H9 (cell line): ENCODE measurements at regions not wholly inside any gene's neighbourhood (a gene's known extent, or its start where the extent isn't known, plus 50 kb on each side); places are given as distances from the start of the nearest gene placed in this dataset.

Experiments
- DNase-seq: peaks from one replicate; pipeline ENCODE4 v3.0.0-alpha.2; 2017
- H2AFZ ChIP-seq: one replicate; pipeline ENCODE4 v1.6.1; 2013; ENCODE audit warnings: mild to moderate bottlenecking, low read length, control low read depth, moderate library complexity
- H2AK5ac ChIP-seq: 2 replicates; pipeline ENCODE4 v1.6.1; 2013; ENCODE audit warnings: low read length, control low read depth, mixed read lengths; ENCODE audit not compliant: insufficient read length
- H2BK120ac ChIP-seq: one replicate; pipeline ENCODE4 v1.6.1; 2013; ENCODE audit warnings: low read depth, mild to moderate bottlenecking, low read length, control low read depth, inconsistent platforms; ENCODE audit not compliant: poor library complexity, severe bottlenecking
- H2BK12ac ChIP-seq: 2 replicates; pipeline ENCODE4 v1.6.1; 2013; ENCODE audit warnings: low read length, control low read depth, mixed read lengths, low read depth; ENCODE audit not compliant: insufficient read length
- H2BK15ac ChIP-seq: 2 replicates; pipeline ENCODE4 v1.6.1; 2013; ENCODE audit warnings: low read depth, low read length, control low read depth
- H2BK20ac ChIP-seq: one replicate; pipeline ENCODE4 v1.6.1; 2013; ENCODE audit warnings: low read depth, mild to moderate bottlenecking, low read length, control low read depth, inconsistent platforms; ENCODE audit not compliant: poor library complexity, severe bottlenecking
- H2BK5ac ChIP-seq: 2 replicates; pipeline ENCODE4 v1.6.1; 2013; ENCODE audit warnings: low read length, control low read depth, mixed read lengths; ENCODE audit not compliant: insufficient read length
- H3K14ac ChIP-seq: 2 replicates; pipeline ENCODE4 v1.6.1; 2013; ENCODE audit warnings: low read length, control low read depth; ENCODE audit not compliant: insufficient read depth
- H3K18ac ChIP-seq: 2 replicates; pipeline ENCODE4 v1.6.1; 2013; ENCODE audit warnings: low read depth, mild to moderate bottlenecking, mixed read lengths, low read length, control low read depth; ENCODE audit not compliant: insufficient read length
- H3K23ac ChIP-seq: 2 replicates; pipeline ENCODE4 v1.6.1; 2013; ENCODE audit warnings: low read length, control low read depth, mixed read lengths, low read depth; ENCODE audit not compliant: insufficient read length
- H3K23me2 ChIP-seq: 2 replicates; pipeline ENCODE4 v1.6.1; 2013; ENCODE audit warnings: low read depth, mild to moderate bottlenecking, mixed read lengths, low read length, control low read depth; ENCODE audit not compliant: insufficient read length, poor library complexity, severe bottlenecking
- H3K27ac ChIP-seq: 2 replicates; pipeline ENCODE4 v1.5.1; 2013; ENCODE audit warnings: low read length, control low read depth, mixed read lengths, low read depth; ENCODE audit not compliant: insufficient read length
- H3K27me3 ChIP-seq: 2 replicates; pipeline ENCODE4 v1.6.1; 2013; ENCODE audit warnings: low read length, control low read depth, inconsistent platforms; ENCODE audit not compliant: insufficient read depth
- H3K4ac ChIP-seq: 2 replicates; pipeline ENCODE4 v1.6.1; 2013; ENCODE audit warnings: low read depth, mild to moderate bottlenecking, control low read depth, inconsistent platforms, low read length, moderate library complexity
- H3K4me1 ChIP-seq: 2 replicates; pipeline ENCODE4 v1.6.1; 2013; ENCODE audit warnings: low read length, control low read depth, inconsistent platforms; ENCODE audit not compliant: insufficient read depth
- H3K4me2 ChIP-seq: 2 replicates; pipeline ENCODE4 v1.6.1; 2013; ENCODE audit warnings: low read length, control low read depth, mixed read lengths; ENCODE audit not compliant: insufficient read length, insufficient read depth
- H3K56ac ChIP-seq: 2 replicates; pipeline ENCODE4 v1.6.1; 2013; ENCODE audit warnings: low read depth, mild to moderate bottlenecking, mixed read lengths, low read length, control low read depth; ENCODE audit not compliant: insufficient read length
- H3K79me1 ChIP-seq: 2 replicates; pipeline ENCODE4 v1.6.1; 2013; ENCODE audit warnings: low read depth, mild to moderate bottlenecking, moderate library complexity, low read length, control low read depth, inconsistent platforms; ENCODE audit not compliant: insufficient read depth, poor library complexity, severe bottlenecking
- H3K79me2 ChIP-seq: 2 replicates; pipeline ENCODE4 v1.6.1; 2013; ENCODE audit warnings: low read length, control low read depth, inconsistent platforms; ENCODE audit not compliant: insufficient read depth
- H3K9ac ChIP-seq: 2 replicates; pipeline ENCODE4 v1.6.1; 2013; ENCODE audit warnings: low read length, control low read depth, mixed read lengths; ENCODE audit not compliant: insufficient read length; ENCODE audit errors: extremely low read depth
- H3K9me3 ChIP-seq: one replicate; pipeline ENCODE4 v1.6.1; 2013; ENCODE audit warnings: low read depth, low read length, inconsistent platforms; ENCODE audit not compliant: control insufficient read depth
- H3T11ph ChIP-seq: one replicate; pipeline ENCODE4 v1.6.1; 2013; ENCODE audit warnings: mild to moderate bottlenecking, low read length, control low read depth, inconsistent platforms
- H4K20me1 ChIP-seq: one replicate; pipeline ENCODE4 v1.6.1; 2013; ENCODE audit not compliant: control insufficient read depth, insufficient read length, insufficient read depth
- H4K5ac ChIP-seq: 2 replicates; pipeline ENCODE4 v1.6.1; 2013; ENCODE audit warnings: low read depth, mild to moderate bottlenecking, mixed read lengths, low read length, control low read depth; ENCODE audit not compliant: insufficient read length
- H4K8ac ChIP-seq: replicated peaks from 2 replicates; pipeline ENCODE4 v1.6.1; 2013; ENCODE audit warnings: low read length, control low read depth, mixed read lengths, low read depth; ENCODE audit not compliant: insufficient read length
- H4K91ac ChIP-seq: 2 replicates; pipeline ENCODE4 v1.6.1; 2013; ENCODE audit warnings: low read depth, mild to moderate bottlenecking, moderate library complexity, mixed read lengths, low read length, control low read depth; ENCODE audit not compliant: insufficient read length
- H3K27ac Mint-ChIP-seq, 3 experiments: 2 replicates in 2 of 3; 3 replicates in 1 of 3; pipeline ENCODE4 v1.8.0; 2020 to 2021; ENCODE audit warnings: mixed read lengths in 3 of 3, mild to moderate bottlenecking in 1 of 3, moderate library complexity in 1 of 3
- H3K27me3 Mint-ChIP-seq: 2 replicates; pipeline ENCODE4 v1.8.0; 2021; ENCODE audit warnings: low read depth, mild to moderate bottlenecking, moderate library complexity, mixed read lengths
- H3K36me3 Mint-ChIP-seq, 3 experiments: 2 replicates in 2 of 3; 3 replicates in 1 of 3; pipeline ENCODE4 v1.8.0; 2020 to 2021; ENCODE audit warnings: low read depth in 3 of 3, mixed read lengths in 3 of 3; ENCODE audit not compliant: insufficient read depth in 1 of 3
- H3K4me1 Mint-ChIP-seq, 2 experiments: 2 replicates each; pipeline ENCODE4 v1.8.0; 2020; ENCODE audit warnings: mixed read lengths in 2 of 2
- H3K4me3 Mint-ChIP-seq, 2 experiments: 2 replicates in 1 of 2; 3 replicates in 1 of 2; pipeline ENCODE4 v1.8.0; 2020 to 2021; ENCODE audit warnings: mild to moderate bottlenecking in 2 of 2, mixed read lengths in 2 of 2, moderate library complexity in 1 of 2
- H3K9me3 Mint-ChIP-seq, 2 experiments: 2 replicates in 1 of 2; 3 replicates in 1 of 2; pipeline ENCODE4 v1.8.0; 2020; ENCODE audit warnings: mild to moderate bottlenecking in 2 of 2, mixed read lengths in 2 of 2, moderate library complexity in 1 of 2
- WGBS: extraction: QIAGEN DNeasy Blood & Tissue Kit; methylation state at CpG from one replicate; pipeline ENCODE4 v1.1.7; 2013; ENCODE audit warnings: missing lambda C conversion rate, low lambda C conversion rate, mixed read lengths; ENCODE audit not compliant: insufficient read length; ENCODE audit errors: extremely low coverage; 5-methylcytosine and 5-hydroxymethylcytosine counted together
- TF ChIP-seq, protein P1 (sequence below): fragments of 200-600 bp; sonication (generic); conservative IDR thresholded peaks from 3 replicates; pipeline ENCODE4 v1.8.0; 2021; ENCODE audit warnings: antibody characterized with exemption, mild to moderate bottlenecking

DNA sequence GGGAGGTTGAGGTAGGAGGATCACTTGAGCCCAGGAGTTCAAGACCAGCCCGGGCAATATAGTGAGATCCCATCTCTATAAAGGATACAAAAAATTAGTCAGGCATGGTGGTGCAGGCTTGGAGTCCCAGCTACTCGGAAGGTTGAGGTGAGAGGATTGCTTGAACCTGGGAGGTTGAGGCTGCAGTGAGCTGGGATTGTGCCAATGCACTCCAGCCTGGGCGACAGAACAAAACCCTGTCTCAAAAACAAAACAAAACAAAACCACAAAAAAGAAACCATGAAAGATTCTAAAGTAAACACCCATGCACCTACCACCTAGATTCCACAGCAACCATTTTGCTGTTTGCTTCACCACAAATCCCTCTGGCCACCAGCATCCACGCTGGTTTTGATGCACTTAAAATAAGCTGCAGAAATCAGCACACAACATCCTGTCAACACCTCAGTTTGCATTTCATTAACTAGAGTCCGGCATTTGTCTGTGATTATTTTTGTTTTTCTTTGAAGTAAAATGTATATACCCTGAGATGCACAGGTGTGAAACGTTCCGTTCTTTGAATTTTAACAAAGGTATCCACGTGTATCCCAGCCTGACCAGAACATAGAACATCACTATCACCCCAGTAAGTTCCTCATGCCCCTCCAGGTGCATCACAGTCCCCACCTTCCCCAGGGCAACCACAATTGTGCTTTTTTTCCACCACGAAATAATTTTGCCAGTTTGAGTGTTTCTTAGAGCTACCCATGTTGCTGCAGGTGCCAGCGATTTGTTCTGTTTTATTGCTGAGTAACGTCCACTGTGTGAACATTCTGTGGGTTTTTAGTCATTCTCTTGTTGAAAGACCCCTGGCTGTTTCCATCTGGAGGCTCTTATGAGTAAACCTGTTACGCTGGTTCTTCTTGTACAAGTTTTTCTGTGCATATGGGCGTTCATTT is 191.5 kb downstream of the SEC14L1 start:
- H3K4me3 Mint-ChIP-seq, result no peak overlapping the region

More for the DNA sequence above, 191.5 kb downstream of the SEC14L1 start:
- H3K23me2 ChIP-seq, result no peaks in the 10 kb centered on the region
- no peaks in the 10 kb centered on the region for H3K79me1 ChIP-seq
- Mint-ChIP-seq H3K4me1 (peaks cover 16% of the 10 kb centered on the region in 2 experiments), H3K27ac (no peak overlapping the region), H3K27me3 (no peaks in the 10 kb centered on the region), H3K36me3 (peaks cover 0 to 18% (median 0%) of the 10 kb centered on the region in 3 experiments; a peak in 4 of 7 replicates), H3K9me3 (peaks cover 1 to 6% of the 10 kb centered on the region in 2 experiments; a peak in 2 of 5 replicates)
- H3K27ac ChIP-seq, result no peak overlapping the region
- H2AK5ac ChIP-seq, result no peak overlapping the region
- no peak overlapping the region for H2AFZ ChIP-seq
- H3K9me3 ChIP-seq, result no peaks in the 10 kb centered on the region
- no peak overlapping the region for H3K23ac ChIP-seq
- H3K9ac ChIP-seq, result no peak overlapping the region
- no CpG with 5 or more reads among the region's 13 CpGs for WGBS
- no peak overlapping the region for H4K5ac ChIP-seq
- H3K4me1 ChIP-seq, result no peaks in the 10 kb centered on the region
- no peak overlapping the region for H3K14ac ChIP-seq
- no peak overlapping the region for H2BK5ac ChIP-seq
- H4K8ac ChIP-seq, result no peak overlapping the region
- no peaks in the 10 kb centered on the region; the same call in 1 of the 2 replicates for H3K79me2 ChIP-seq
- no peak overlapping the region for H4K91ac ChIP-seq
- H2BK20ac ChIP-seq, result no peak overlapping the region
- no peak overlapping the region for H2BK120ac ChIP-seq
- no peak overlapping the region for H3T11ph ChIP-seq
- TF ChIP-seq, protein P1, sequence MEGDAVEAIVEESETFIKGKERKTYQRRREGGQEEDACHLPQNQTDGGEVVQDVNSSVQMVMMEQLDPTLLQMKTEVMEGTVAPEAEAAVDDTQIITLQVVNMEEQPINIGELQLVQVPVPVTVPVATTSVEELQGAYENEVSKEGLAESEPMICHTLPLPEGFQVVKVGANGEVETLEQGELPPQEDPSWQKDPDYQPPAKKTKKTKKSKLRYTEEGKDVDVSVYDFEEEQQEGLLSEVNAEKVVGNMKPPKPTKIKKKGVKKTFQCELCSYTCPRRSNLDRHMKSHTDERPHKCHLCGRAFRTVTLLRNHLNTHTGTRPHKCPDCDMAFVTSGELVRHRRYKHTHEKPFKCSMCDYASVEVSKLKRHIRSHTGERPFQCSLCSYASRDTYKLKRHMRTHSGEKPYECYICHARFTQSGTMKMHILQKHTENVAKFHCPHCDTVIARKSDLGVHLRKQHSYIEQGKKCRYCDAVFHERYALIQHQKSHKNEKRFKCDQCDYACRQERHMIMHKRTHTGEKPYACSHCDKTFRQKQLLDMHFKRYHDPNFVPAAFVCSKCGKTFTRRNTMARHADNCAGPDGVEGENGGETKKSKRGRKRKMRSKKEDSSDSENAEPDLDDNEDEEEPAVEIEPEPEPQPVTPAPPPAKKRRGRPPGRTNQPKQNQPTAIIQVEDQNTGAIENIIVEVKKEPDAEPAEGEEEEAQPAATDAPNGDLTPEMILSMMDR, result no peak
- no peak overlapping the region for H3K4ac ChIP-seq
- no peaks in the 10 kb centered on the region for H3K27me3 ChIP-seq
- H3K4me2 ChIP-seq, result no peak overlapping the region
- no peak overlapping the region for H3K56ac ChIP-seq
- no peak overlapping the region for H3K18ac ChIP-seq
- H4K20me1 ChIP-seq, result no peaks in the 10 kb centered on the region
- no peak for DNase-seq
- no peak overlapping the region for H2BK15ac ChIP-seq
- H2BK12ac ChIP-seq, result no peak overlapping the region
